ENCODE measurements at regions not wholly inside any gene's neighbourhood (a gene's known extent, or its start where the extent isn't known, plus 50 kb on each side); places are given as distances from the start of the nearest gene placed in this dataset.
"Not testable (repeated sequence)": the region's sequence is repeated elsewhere in the genome, so short reads cannot be mapped to it uniquely, and the experiment has no call there.

GRCh38 chr3:159030138-159030670 is 228.3 kb downstream of the MFSD1 start:
- intact Hi-C loops (cut with DNase I): no loop called here
- DNase-seq (ENCODE audit: low spot score): no peak

- intact Hi-C loops (cut with DNase I): no loop called here
Measured at GRCh38 chr3:159030886-159031679, 229.2 kb downstream of the MFSD1 start.

GRCh38 chr3:159032311-159032710 is 230.5 kb downstream of the MFSD1 start:
- intact Hi-C loops (cut with DNase I): no loop called here
- no peak for DNase-seq (ENCODE audit: low spot score)

More at GRCh38 chr3:159030886-159031679, 229.2 kb downstream of the MFSD1 start:
- DNase-seq (ENCODE audit: low spot score): no peak

GRCh38 chr3:159038405-159038804 is 236.6 kb downstream of the MFSD1 start:
- DNase-seq (ENCODE audit: low spot score): no peak

GRCh38 chr3:159039286-159039685 is 237.4 kb downstream of the MFSD1 start:
- intact Hi-C loops (cut with DNase I): no loop called here
- no peak for DNase-seq (ENCODE audit: low spot score)

More at GRCh38 chr3:159038405-159038804, 236.6 kb downstream of the MFSD1 start:
- intact Hi-C loops (cut with DNase I): no loop called here

- intact Hi-C loops (cut with DNase I): no loop called here
- DNase-seq (ENCODE audit: low spot score): no peak
Measured at GRCh38 chr3:159045279-159045885, 243.5 kb downstream of the MFSD1 start.

GRCh38 chr3:159047361-159047760 is 245.5 kb downstream of the MFSD1 start:
- DNase-seq (ENCODE audit: low spot score): no peak
- intact Hi-C loops (cut with DNase I): no loop called here

GRCh38 chr3:159052494-159052893 is 250.6 kb downstream of the MFSD1 start:
- DNase-seq (ENCODE audit: low spot score); intact Hi-C loops (cut with DNase I): not testable (repeated sequence)

- intact Hi-C loops (cut with DNase I): no loop called here
- no peak for DNase-seq (ENCODE audit: low spot score)
Measured at GRCh38 chr3:159057621-159058020, 255.8 kb downstream of the MFSD1 start.

GRCh38 chr3:159058859-159059258 is 257.0 kb downstream of the MFSD1 start:
- no peak for DNase-seq (ENCODE audit: low spot score)
- intact Hi-C loops (cut with DNase I): no loop called here

- DNase-seq (ENCODE audit: low spot score): no peak
- intact Hi-C loops (cut with DNase I): no loop called here
Measured at GRCh38 chr3:159059395-159059794, 257.5 kb downstream of the MFSD1 start.

- intact Hi-C loops (cut with DNase I): no loop called here
- no peak for DNase-seq (ENCODE audit: low spot score)
Measured at GRCh38 chr3:159062734-159063410, 261.0 kb downstream of the MFSD1 start.

GRCh38 chr3:159069091-159069490 is 267.2 kb downstream of the MFSD1 start, which contains the start of gene IQCJ:
TSS of gene IQCJ (plus strand) at chr3:159069319.
- no peak for DNase-seq (ENCODE audit: low spot score)
- intact Hi-C loops (cut with DNase I): no loop called here

GRCh38 chr3:159069866-159070425 is 268.1 kb downstream of the MFSD1 start:
- intact Hi-C loops (cut with DNase I): loop anchor here in 1 of 2 donors (2.0 kb wide), 1 partner anchor 45 kb away; no protein-coding TSS in a partner anchor

GRCh38 chr3:159074756-159075701 is 273.2 kb downstream of the MFSD1 start:
- intact Hi-C loops (cut with DNase I): no loop called here
- DNase-seq (ENCODE audit: low spot score): no peak

More at GRCh38 chr3:159069866-159070425, 268.1 kb downstream of the MFSD1 start:
- no peak for DNase-seq (ENCODE audit: low spot score)

GRCh38 chr3:159077860-159078259 is 276.0 kb downstream of the MFSD1 start:
- no peak for DNase-seq (ENCODE audit: low spot score)
- intact Hi-C loops (cut with DNase I): no loop called here

GRCh38 chr3:159080256-159080655 is 278.4 kb downstream of the MFSD1 start:
- DNase-seq (ENCODE audit: low spot score): no peak
- intact Hi-C loops (cut with DNase I): no loop called here

GRCh38 chr3:159080821-159081220 is 279.0 kb downstream of the MFSD1 start:
- no peak for DNase-seq (ENCODE audit: low spot score)
- intact Hi-C loops (cut with DNase I): no loop called here
